IMR-90 (cell line): ENCODE measurements at regions not wholly inside any gene's neighbourhood (a gene's known extent, or its start where the extent isn't known, plus 50 kb on each side); places are given as distances from the start of the nearest gene placed in this dataset.

Experiments
- ATAC-seq: fragments of 200-7000 bp; cut with Tn5 transposase; 2 replicates; pipeline ENCODE4 v1.9.1; 2020; ENCODE audit warnings: low read depth, mild to moderate bottlenecking, moderate library complexity
- BruUV-seq: library from RNA; stranded (reverse); fragments of 400-500 nt; replicated peaks from 2 replicates; lab custom pipeline; 2021; lab: Mats Ljungman, UMichigan
- CTCF ChIA-PET: fragments of 300-600 bp; formaldehyde crosslinking; extraction: SDS; loops from one replicate; lab custom pipeline; 2021; ENCODE audit warnings: antibody characterized with exemption; lab: Yijun Ruan, JAX
- POLR2A ChIA-PET: fragments of 300-600 bp; sonication (Branson Sonifier 250); formaldehyde crosslinking; loops from one replicate; lab custom pipeline; 2022; ENCODE audit warnings: antibody characterized with exemption; ENCODE audit not compliant: unreplicated experiment; lab: Charles Lee
- DNase-seq: peaks from one replicate; pipeline ENCODE4 v3.0.0; 2013
- H2AFZ ChIP-seq: replicated peaks from 2 replicates; pipeline ENCODE3; 2013; ENCODE audit warnings: low read length, mild to moderate bottlenecking; ENCODE audit not compliant: poor library complexity
- H2AK5ac ChIP-seq: 2 replicates; pipeline ENCODE4 v1.6.1; 2013; ENCODE audit warnings: low read depth, low read length, inconsistent platforms
- H2AK9ac ChIP-seq: replicated peaks from 2 replicates; pipeline ENCODE3; 2013; ENCODE audit warnings: mild to moderate bottlenecking, low read depth, low read length, moderate library complexity; ENCODE audit not compliant: poor library complexity
- H2BK120ac ChIP-seq: 2 replicates; pipeline ENCODE4 v1.6.1; 2013; ENCODE audit warnings: low read depth, low read length, inconsistent platforms
- H2BK15ac ChIP-seq: 3 replicates; pipeline ENCODE4 v1.6.1; 2013; ENCODE audit warnings: low read depth, low read length, inconsistent platforms
- H2BK20ac ChIP-seq: 2 replicates; pipeline ENCODE4 v1.6.1; 2013; ENCODE audit warnings: low read depth, mild to moderate bottlenecking, inconsistent platforms, low read length, moderate library complexity
- H2BK5ac ChIP-seq: 2 replicates; pipeline ENCODE4 v1.6.1; 2013; ENCODE audit warnings: mild to moderate bottlenecking, low read depth, low read length, inconsistent platforms; ENCODE audit not compliant: poor library complexity, severe bottlenecking
- H3K14ac ChIP-seq: replicated peaks from 2 replicates; pipeline ENCODE4 v1.6.1; 2013; ENCODE audit warnings: low read depth, low read length, inconsistent platforms
- H3K18ac ChIP-seq: 2 replicates; pipeline ENCODE4 v1.6.1; 2013; ENCODE audit warnings: low read depth, low read length, control low read depth
- H3K23ac ChIP-seq: 2 replicates; pipeline ENCODE4 v1.6.1; 2013; ENCODE audit warnings: low read depth, low read length, inconsistent platforms
- H3K27ac ChIP-seq: 2 replicates; pipeline ENCODE4 v1.5.1; 2013; ENCODE audit warnings: mild to moderate bottlenecking, control low read depth, low read length; ENCODE audit not compliant: insufficient read depth
- H3K27me3 ChIP-seq: 2 replicates; pipeline ENCODE4 v1.6.1; 2013; ENCODE audit warnings: low read length; ENCODE audit not compliant: control insufficient read depth, insufficient read depth
- H3K36me3 ChIP-seq: 2 replicates; pipeline ENCODE4 v1.6.1; 2013; ENCODE audit warnings: low read length, mixed read lengths; ENCODE audit not compliant: control insufficient read depth, insufficient read depth
- H3K4ac ChIP-seq: 2 replicates; pipeline ENCODE4 v1.6.1; 2013; ENCODE audit warnings: low read depth, low read length, inconsistent platforms
- H3K4me1 ChIP-seq: 2 replicates; pipeline ENCODE4 v1.6.1; 2013; ENCODE audit warnings: low read length, mixed read lengths; ENCODE audit not compliant: control insufficient read depth, insufficient read depth
- H3K4me2 ChIP-seq: 2 replicates; pipeline ENCODE4 v1.6.1; 2013; ENCODE audit warnings: low read depth, mild to moderate bottlenecking, control low read depth, low read length, moderate library complexity
- H3K4me3 ChIP-seq: 2 replicates; pipeline ENCODE4 v1.5.1; 2013; ENCODE audit warnings: low read depth, mild to moderate bottlenecking, control low read depth, low read length, moderate library complexity; ENCODE audit not compliant: insufficient read depth
- H3K56ac ChIP-seq: 2 replicates; pipeline ENCODE4 v1.6.1; 2013; ENCODE audit warnings: low read length, inconsistent platforms; ENCODE audit not compliant: insufficient read depth; ENCODE audit errors: extremely low read depth
- H3K79me1 ChIP-seq, 2 experiments: 2 replicates each; pipeline ENCODE4 v1.6.1; 2013; ENCODE audit warnings: low read length in 2 of 2, inconsistent platforms in 1 of 2, low read depth in 1 of 2
- H3K9ac ChIP-seq: 2 replicates; pipeline ENCODE4 v1.6.1; 2013; ENCODE audit warnings: low read depth, low read length, control low read depth
- H3K9me1 ChIP-seq: 2 replicates; pipeline ENCODE4 v1.6.1; 2013; ENCODE audit warnings: low read length, inconsistent platforms; ENCODE audit not compliant: insufficient read depth
- H3K9me3 ChIP-seq: 2 replicates; pipeline ENCODE4 v1.6.1; 2013; ENCODE audit warnings: low read length; ENCODE audit not compliant: control insufficient read depth, insufficient read depth
- H4K20me1 ChIP-seq: 2 replicates; pipeline ENCODE4 v1.6.1; 2013; ENCODE audit warnings: low read length, inconsistent platforms; ENCODE audit not compliant: insufficient read depth
- H4K5ac ChIP-seq: 2 replicates; pipeline ENCODE4 v1.6.1; 2013; ENCODE audit warnings: mild to moderate bottlenecking, low read depth, low read length, control low read depth
- H4K8ac ChIP-seq, 2 experiments: 2 replicates each; pipeline ENCODE4 v1.6.1; 2013; ENCODE audit warnings: low read depth in 2 of 2, low read length in 2 of 2, control low read depth in 1 of 2, inconsistent platforms in 1 of 2
- H4K91ac ChIP-seq: 2 replicates; pipeline ENCODE4 v1.6.1; 2013; ENCODE audit warnings: low read depth, low read length, inconsistent platforms; ENCODE audit not compliant: insufficient read depth
- BHLHE40 ChIP-seq: fragments of 150-350 bp; IDR thresholded peaks from 2 replicates; pipeline ENCODE4 v1.6.1; 2016; ENCODE audit warnings: mild to moderate bottlenecking, low read depth, low read length
- CEBPB ChIP-seq: IDR thresholded peaks from 2 replicates; pipeline ENCODE4 v1.6.1; 2012; ENCODE audit warnings: low read depth, low read length, improper control_type of control experiment
- CHD1 ChIP-seq: IDR thresholded peaks from 2 replicates; pipeline ENCODE4 v1.6.1; 2012; ENCODE audit warnings: low read depth, low read length, improper control_type of control experiment
- CTCF ChIP-seq: conservative IDR thresholded peaks from 2 replicates; pipeline ENCODE4 v1.5.1; 2012; ENCODE audit warnings: mild to moderate bottlenecking, low read depth, low read length, improper control_type of control experiment
- ELK1 ChIP-seq: fragments of 150-350 bp; IDR thresholded peaks from 2 replicates; pipeline ENCODE4 v1.6.1; 2016; ENCODE audit warnings: low read depth, mild to moderate bottlenecking, low read length, moderate library complexity, borderline replicate concordance
- FOS ChIP-seq: fragments of 150-350 bp; IDR thresholded peaks from 2 replicates; pipeline ENCODE4 v1.6.1; 2016; ENCODE audit warnings: low read depth, low read length
- MAFK ChIP-seq: IDR thresholded peaks from 2 replicates; pipeline ENCODE4 v1.6.1; 2012; ENCODE audit warnings: low read depth, low read length, improper control_type of control experiment
- MAZ ChIP-seq: IDR thresholded peaks from 2 replicates; pipeline ENCODE4 v1.6.1; 2012; ENCODE audit warnings: low read depth, mild to moderate bottlenecking, low read length, improper control_type of control experiment, moderate library complexity, borderline replicate concordance
- MXI1 ChIP-seq: IDR thresholded peaks from 2 replicates; pipeline ENCODE4 v1.6.1; 2012; ENCODE audit warnings: low read depth, mild to moderate bottlenecking, low read length, moderate library complexity, borderline replicate concordance
- NFE2L2 ChIP-seq: fragments of 150-350 bp; IDR thresholded peaks from 2 replicates; pipeline ENCODE4 v1.6.1; 2016; ENCODE audit warnings: low read depth, mild to moderate bottlenecking, low read length
- POLR2A ChIP-seq: IDR thresholded peaks from 2 replicates; pipeline ENCODE4 v1.6.1; 2012; ENCODE audit warnings: mild to moderate bottlenecking, low read depth, low read length
- RAD21 ChIP-seq: IDR thresholded peaks from 2 replicates; pipeline ENCODE4 v1.6.1; 2012; ENCODE audit warnings: low read length, improper control_type of control experiment
- RCOR1 ChIP-seq: IDR thresholded peaks from 2 replicates; pipeline ENCODE4 v1.6.1; 2012; ENCODE audit warnings: mild to moderate bottlenecking, low read length, improper control_type of control experiment; ENCODE audit not compliant: insufficient replicate concordance
- RFX5 ChIP-seq: IDR thresholded peaks from 2 replicates; pipeline ENCODE4 v1.8.0; 2012; ENCODE audit warnings: low read depth, mild to moderate bottlenecking, low read length, moderate library complexity
- SMC3 ChIP-seq: fragments of 150-350 bp; IDR thresholded peaks from 2 replicates; pipeline ENCODE4 v1.6.1; 2016; ENCODE audit warnings: low read depth, mild to moderate bottlenecking, antibody characterized with exemption, low read length, moderate library complexity
- WGBS, 2 experiments: methylation state at CpG; one replicate each; pipeline versions ENCODE4 v1.1.5 to v1.1.7; 2013; ENCODE audit warnings: missing lambda C conversion rate in 2 of 2; ENCODE audit not compliant: insufficient read length in 1 of 2; ENCODE audit errors: extremely low coverage in 2 of 2; 5-methylcytosine and 5-hydroxymethylcytosine counted together
- dilution Hi-C: fragments of 300-500 bp; cut with HindIII; formaldehyde crosslinking; loops from one replicate; pipeline ENCODE4 v1.14.3; 2018; ENCODE audit warnings: low sequenced_read_pairs; ENCODE audit not compliant: unreplicated experiment
- in situ Hi-C: fragments of 300-500 bp; cut with MboI; formaldehyde crosslinking; loops from 3 replicates; pipeline ENCODE4 v1.14.3; 2019; ENCODE audit warnings: low sequenced_read_pairs, inconsistent platforms, mixed read lengths
- intact Hi-C: fragments of 100-400 bp; cut with micrococcal nuclease; formaldehyde crosslinking; loops from 2 replicates; pipeline ENCODE4 v1.10.0; 2022
- TF ChIP-seq, protein P1 (sequence below): fragments of 150-350 bp; IDR thresholded peaks from 2 replicates; pipeline ENCODE4 v1.6.1; 2017; ENCODE audit warnings: mild to moderate bottlenecking, antibody characterized with exemption, low read length, low read depth

DNA sequence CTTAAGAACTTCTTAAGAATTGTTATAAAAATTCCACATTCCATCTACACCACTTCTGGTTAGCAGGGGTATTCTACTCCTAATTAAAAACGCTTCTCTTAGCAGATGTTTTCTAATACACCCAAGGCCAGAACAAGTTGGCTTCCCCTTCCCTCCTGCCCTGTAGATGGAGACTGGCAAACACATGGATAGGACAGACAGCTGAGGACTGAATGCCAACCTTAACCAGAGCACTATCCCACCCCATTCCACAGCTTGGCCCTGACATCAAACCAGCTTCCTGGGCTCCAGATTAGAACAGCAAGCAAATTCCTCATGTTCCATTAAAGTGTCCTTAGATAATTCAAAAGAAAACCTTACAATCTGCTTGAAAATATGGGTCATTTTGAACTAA, 56.6 kb upstream of the IL6 start:
- Histone ChIP-seq H3K79me1 (no peaks in the 10 kb centered on the region; a peak in 1 of 4 replicates), H2BK120ac (peak overlapping the region; percentile 96), H3K36me3 (no peaks in the 10 kb centered on the region), H3K56ac (no peak overlapping the region), H2BK5ac (peak overlapping the region; percentile 68), H3K4me1 (peaks cover 31% of the 10 kb centered on the region), H2AFZ (no peak overlapping the region), H2BK15ac (peak overlapping the region; percentile 87; the same call in 2 of the 3 replicates), H4K91ac (peak overlapping the region; percentile 88), H3K9me1 (peaks cover 28% of the 10 kb centered on the region), H3K23ac (peak overlapping the region; percentile 94), H2AK5ac (peak overlapping the region; percentile 92), H3K9me3 (no peaks in the 10 kb centered on the region), H3K4me2 (no peak overlapping the region), H4K8ac (peak overlapping the region; percentile 29 to 83; a peak in 2 of 4 replicates), H3K4ac (peak overlapping the region; percentile 95), H4K20me1 (peaks cover 3% of the 10 kb centered on the region; the same call in 1 of the 2 replicates), H2AK9ac (no peak overlapping the region), H3K27me3 (no peaks in the 10 kb centered on the region), H3K14ac (peak overlapping the region; percentile 97), H2BK20ac (peak overlapping the region; percentile 99), H3K9ac (no peak overlapping the region), H3K4me3 (no peak overlapping the region), H3K18ac (peak overlapping the region; percentile 99), H4K5ac (peak overlapping the region; percentile 94), H3K27ac (peak overlapping the region; percentile 72)
- no CpG with 5 or more reads among the region's 1 CpG for WGBS, 2 experiments
- intact Hi-C loops: loop anchor here (2.0 to 5.0 kb wide), 2 partner anchors 56 to 387 kb away; partner anchors contain the start of gene IL6
- BruUV-seq: no TSS peak
- dilution Hi-C loops: no loop called here
- no peak for ATAC-seq
- in situ Hi-C loops: no loop called here
- CTCF ChIA-PET: interaction anchor here (0.6 to 3.6 kb wide), 2 partner anchors 56 to 65 kb away, joined by 5 to 18 read pairs; partner anchors contain the start of gene IL6
- POLR2A ChIA-PET: interaction anchor here (1.1 kb wide), 1 partner anchor 31 kb away, joined by 6 read pairs; no protein-coding TSS in a partner anchor
- DNase-seq: no peak
- TF ChIP-seq NFE2L2: no peak
- TF ChIP-seq CHD1: no peak
- no peak for TF ChIP-seq CEBPB
- TF ChIP-seq BHLHE40: no peak
- TF ChIP-seq MXI1: no peak
- TF ChIP-seq, protein P1, sequence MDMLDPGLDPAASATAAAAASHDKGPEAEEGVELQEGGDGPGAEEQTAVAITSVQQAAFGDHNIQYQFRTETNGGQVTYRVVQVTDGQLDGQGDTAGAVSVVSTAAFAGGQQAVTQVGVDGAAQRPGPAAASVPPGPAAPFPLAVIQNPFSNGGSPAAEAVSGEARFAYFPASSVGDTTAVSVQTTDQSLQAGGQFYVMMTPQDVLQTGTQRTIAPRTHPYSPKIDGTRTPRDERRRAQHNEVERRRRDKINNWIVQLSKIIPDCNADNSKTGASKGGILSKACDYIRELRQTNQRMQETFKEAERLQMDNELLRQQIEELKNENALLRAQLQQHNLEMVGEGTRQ: no peak
- no peak for TF ChIP-seq FOS
- TF ChIP-seq RAD21: no peak
- no peak for TF ChIP-seq RFX5
- no peak for TF ChIP-seq MAFK
- no peak for TF ChIP-seq ELK1
- TF ChIP-seq MAZ: no peak
- TF ChIP-seq RCOR1: no peak
- no peak for TF ChIP-seq POLR2A
- no peak for TF ChIP-seq CTCF
- TF ChIP-seq SMC3: no peak
